Activated B cell treated with CpG ODN at 0.5 μM for 24 hours (primary cell): ENCODE measurements at regions not wholly inside any gene's neighbourhood (a gene's known extent, or its start where the extent isn't known, plus 50 kb on each side); places are given as distances from the start of the nearest gene placed in this dataset.

Source experiments
- ATAC-seq: fragments of 200-7000 bp; cut with Tn5 transposase; one replicate; pipeline ENCODE4 v1.10.0; 2021; ENCODE audit warnings: low read depth, mild to moderate bottlenecking, moderate library complexity
- CTCF ChIA-PET: fragments of 350-600 bp; sonication (Branson Sonifier 250); formaldehyde crosslinking; loops from one replicate; lab custom pipeline; 2021; ENCODE audit warnings: antibody characterized with exemption; lab: Charles Lee
- POLR2A ChIA-PET: fragments of 350-600 bp; sonication (Branson Sonifier 250); formaldehyde crosslinking; loops from one replicate; lab custom pipeline; 2021; ENCODE audit warnings: antibody characterized with exemption; lab: Charles Lee
- DNase-seq: peaks from one replicate; pipeline ENCODE4 v3.0.0; 2022
- H3K27ac Mint-ChIP-seq: one replicate; pipeline ENCODE4 v1.8.0; 2020; ENCODE audit warnings: mixed read lengths
- H3K27me3 Mint-ChIP-seq: one replicate; pipeline ENCODE4 v1.8.0; 2021; ENCODE audit warnings: mixed read lengths
- H3K36me3 Mint-ChIP-seq: one replicate; pipeline ENCODE4 v1.8.0; 2021; ENCODE audit warnings: low read depth, mixed read lengths
- H3K4me1 Mint-ChIP-seq: one replicate; pipeline ENCODE4 v1.8.0; 2021; ENCODE audit warnings: mixed read lengths
- H3K4me3 Mint-ChIP-seq: one replicate; pipeline ENCODE4 v1.8.0; 2020; ENCODE audit warnings: mild to moderate bottlenecking, mixed read lengths
- H3K9me3 Mint-ChIP-seq: one replicate; pipeline ENCODE4 v1.8.0; 2020; ENCODE audit warnings: mixed read lengths
- intact Hi-C: fragments of 100-400 bp; cut with micrococcal nuclease; formaldehyde crosslinking; loops from one replicate; pipeline ENCODE4 v1.15.1; 2024
- TF ChIP-seq, protein P1 (sequence below): fragments of 200-600 bp; IDR thresholded peaks from one replicate; pipeline ENCODE4 v1.8.0; 2022; ENCODE audit warnings: antibody characterized with exemption, mild to moderate bottlenecking

GRCh38 chr2:128428415-128428814 is 109.7 kb upstream of the HS6ST1 start:
- no peak overlapping the region for H3K4me3 Mint-ChIP-seq

DNA sequence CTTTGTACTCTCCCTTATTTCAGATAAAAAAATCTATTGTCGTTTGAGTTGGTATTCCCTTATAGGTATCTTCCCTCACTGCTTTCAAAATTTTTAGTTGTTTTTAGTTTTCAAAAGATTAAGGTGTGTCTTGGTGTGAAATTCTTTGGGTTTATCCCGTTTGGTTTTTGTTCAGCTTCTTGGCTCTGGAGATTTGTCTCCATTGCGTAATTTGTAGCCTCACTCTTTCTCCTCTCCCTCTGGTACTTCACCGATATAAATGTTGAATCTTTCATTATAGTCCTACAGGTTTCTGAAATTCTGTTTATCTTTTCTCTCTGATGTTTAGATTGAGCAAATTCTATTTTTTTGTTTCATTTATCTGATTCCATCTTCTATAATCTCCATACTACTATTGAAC is 113.8 kb upstream of the HS6ST1 start:
- Mint-ChIP-seq H3K4me1 (no peaks in the 10 kb centered on the region), H3K36me3 (peaks cover 3% of the 10 kb centered on the region), H3K27me3 (no peaks in the 10 kb centered on the region), H3K4me3 (no peak overlapping the region), H3K9me3 (peaks cover 20% of the 10 kb centered on the region), H3K27ac (no peak overlapping the region)
- DNase-seq (no peak), ATAC-seq (no peak)
- POLR2A ChIA-PET = no interaction called here
- intact Hi-C loops = no loop called here
- TF ChIP-seq, protein P1, sequence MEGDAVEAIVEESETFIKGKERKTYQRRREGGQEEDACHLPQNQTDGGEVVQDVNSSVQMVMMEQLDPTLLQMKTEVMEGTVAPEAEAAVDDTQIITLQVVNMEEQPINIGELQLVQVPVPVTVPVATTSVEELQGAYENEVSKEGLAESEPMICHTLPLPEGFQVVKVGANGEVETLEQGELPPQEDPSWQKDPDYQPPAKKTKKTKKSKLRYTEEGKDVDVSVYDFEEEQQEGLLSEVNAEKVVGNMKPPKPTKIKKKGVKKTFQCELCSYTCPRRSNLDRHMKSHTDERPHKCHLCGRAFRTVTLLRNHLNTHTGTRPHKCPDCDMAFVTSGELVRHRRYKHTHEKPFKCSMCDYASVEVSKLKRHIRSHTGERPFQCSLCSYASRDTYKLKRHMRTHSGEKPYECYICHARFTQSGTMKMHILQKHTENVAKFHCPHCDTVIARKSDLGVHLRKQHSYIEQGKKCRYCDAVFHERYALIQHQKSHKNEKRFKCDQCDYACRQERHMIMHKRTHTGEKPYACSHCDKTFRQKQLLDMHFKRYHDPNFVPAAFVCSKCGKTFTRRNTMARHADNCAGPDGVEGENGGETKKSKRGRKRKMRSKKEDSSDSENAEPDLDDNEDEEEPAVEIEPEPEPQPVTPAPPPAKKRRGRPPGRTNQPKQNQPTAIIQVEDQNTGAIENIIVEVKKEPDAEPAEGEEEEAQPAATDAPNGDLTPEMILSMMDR = no peak
- CTCF ChIA-PET = no interaction called here

More at GRCh38 chr2:128428415-128428814, 109.7 kb upstream of the HS6ST1 start:
- TF ChIP-seq, protein P1 = no peak
- Mint-ChIP-seq H3K9me3 (peaks cover 20% of the 10 kb centered on the region), H3K27me3 (no peaks in the 10 kb centered on the region), H3K4me1 (no peaks in the 10 kb centered on the region), H3K27ac (no peak overlapping the region), H3K36me3 (peaks cover 3% of the 10 kb centered on the region)
- ATAC-seq (no peak), DNase-seq (no peak)
- intact Hi-C loops = no loop called here
- CTCF ChIA-PET = no interaction called here
- POLR2A ChIA-PET = no interaction called here

DNA sequence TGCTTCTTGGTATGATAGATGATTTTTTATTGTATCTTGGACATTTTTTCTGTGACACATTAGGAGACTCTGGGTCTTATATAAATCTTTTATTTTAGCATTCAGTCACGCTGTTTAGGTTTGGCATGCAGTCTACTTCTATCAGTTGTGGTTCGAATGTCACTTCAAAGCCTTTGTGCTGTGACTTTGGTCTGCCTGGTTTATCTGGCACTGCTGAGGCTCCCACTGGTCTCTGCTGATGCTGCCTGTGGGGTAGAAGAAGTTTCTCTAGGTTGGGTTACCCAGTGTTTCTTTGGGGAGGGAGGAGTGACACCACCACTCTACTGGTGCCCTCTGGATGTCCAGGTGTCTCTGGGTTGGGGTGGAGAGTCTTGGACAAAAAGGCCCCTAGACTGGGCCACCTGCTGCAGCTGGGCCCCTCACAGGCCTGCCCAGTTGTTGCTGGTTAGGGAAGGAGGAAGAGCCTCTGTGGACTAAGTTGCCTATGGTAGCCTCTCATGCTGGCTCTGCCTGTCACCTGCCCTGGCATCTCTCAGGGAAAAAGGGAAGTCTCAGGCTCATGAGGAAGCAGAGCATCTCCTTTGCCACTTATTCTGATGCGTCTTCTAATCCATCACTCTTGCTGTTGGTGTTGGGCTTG is 115.4 kb upstream of the HS6ST1 start:
- DNase-seq = no peak
- H3K4me1 Mint-ChIP-seq = no peaks in the 10 kb centered on the region
- ChIA-PET POLR2A (no interaction called here), CTCF (no interaction called here)
- peaks cover 3% of the 10 kb centered on the region for H3K36me3 Mint-ChIP-seq
- no peak overlapping the region for H3K27ac Mint-ChIP-seq
- intact Hi-C loops = no loop called here
- H3K4me3 Mint-ChIP-seq = no peak overlapping the region
- H3K9me3 Mint-ChIP-seq = peaks cover 15% of the 10 kb centered on the region
- TF ChIP-seq, protein P1 = no peak
- no peak for ATAC-seq
- H3K27me3 Mint-ChIP-seq = no peaks in the 10 kb centered on the region

DNA sequence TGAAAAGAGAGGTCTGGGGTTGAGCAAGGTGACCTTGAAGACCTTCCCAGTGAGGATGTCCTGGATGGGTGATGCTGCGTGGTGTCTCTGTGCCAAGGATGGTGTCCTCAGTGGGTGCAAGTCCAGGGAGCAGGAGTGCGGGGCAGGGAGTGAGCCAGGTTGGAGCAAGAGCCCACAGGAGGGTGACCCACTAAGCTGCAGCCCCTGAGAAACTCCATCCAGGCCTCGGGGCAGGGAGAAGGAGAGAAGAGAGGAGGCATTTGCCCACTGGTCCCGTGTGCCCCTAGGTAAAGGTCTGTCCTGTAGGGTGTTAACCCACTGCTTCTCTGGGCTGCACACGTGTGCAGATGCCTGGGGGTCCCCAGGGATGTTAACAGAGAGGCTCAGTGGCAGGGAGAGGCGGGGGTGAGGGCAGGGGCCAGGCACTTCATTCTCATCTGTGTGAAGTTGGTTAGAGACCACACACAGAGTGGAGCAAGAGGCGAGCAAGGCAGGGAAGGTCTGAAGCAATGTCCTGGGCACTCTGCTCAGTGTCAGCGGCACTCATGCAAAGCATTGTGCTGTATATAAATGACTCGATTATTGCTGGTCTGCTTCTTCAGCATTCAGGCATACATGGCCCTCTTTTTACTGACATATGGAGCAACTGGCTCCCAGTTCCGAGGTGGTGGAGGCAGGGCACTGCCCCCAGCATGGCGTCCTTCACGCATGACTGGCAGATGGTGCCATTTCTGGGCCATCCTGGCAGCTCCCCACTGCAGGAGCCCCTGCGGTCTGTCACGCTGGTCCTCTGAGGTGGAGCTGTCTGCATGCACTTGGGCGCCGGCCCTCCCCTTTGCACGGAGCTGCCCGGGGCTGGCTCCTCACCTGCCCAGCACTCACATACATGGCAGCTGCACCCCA is 117.2 kb upstream of the HS6ST1 start:
- Mint-ChIP-seq H3K4me1 (no peaks in the 10 kb centered on the region), H3K4me3 (no peak overlapping the region), H3K36me3 (no peaks in the 10 kb centered on the region), H3K27me3 (peaks cover 4% of the 10 kb centered on the region), H3K27ac (no peak overlapping the region), H3K9me3 (peaks cover 6% of the 10 kb centered on the region)
- DNase-seq (no peak), ATAC-seq (no peak)
- ChIA-PET CTCF (no interaction called here), POLR2A (no interaction called here)
- TF ChIP-seq, protein P1 = no peak
- intact Hi-C loops = no loop called here

DNA sequence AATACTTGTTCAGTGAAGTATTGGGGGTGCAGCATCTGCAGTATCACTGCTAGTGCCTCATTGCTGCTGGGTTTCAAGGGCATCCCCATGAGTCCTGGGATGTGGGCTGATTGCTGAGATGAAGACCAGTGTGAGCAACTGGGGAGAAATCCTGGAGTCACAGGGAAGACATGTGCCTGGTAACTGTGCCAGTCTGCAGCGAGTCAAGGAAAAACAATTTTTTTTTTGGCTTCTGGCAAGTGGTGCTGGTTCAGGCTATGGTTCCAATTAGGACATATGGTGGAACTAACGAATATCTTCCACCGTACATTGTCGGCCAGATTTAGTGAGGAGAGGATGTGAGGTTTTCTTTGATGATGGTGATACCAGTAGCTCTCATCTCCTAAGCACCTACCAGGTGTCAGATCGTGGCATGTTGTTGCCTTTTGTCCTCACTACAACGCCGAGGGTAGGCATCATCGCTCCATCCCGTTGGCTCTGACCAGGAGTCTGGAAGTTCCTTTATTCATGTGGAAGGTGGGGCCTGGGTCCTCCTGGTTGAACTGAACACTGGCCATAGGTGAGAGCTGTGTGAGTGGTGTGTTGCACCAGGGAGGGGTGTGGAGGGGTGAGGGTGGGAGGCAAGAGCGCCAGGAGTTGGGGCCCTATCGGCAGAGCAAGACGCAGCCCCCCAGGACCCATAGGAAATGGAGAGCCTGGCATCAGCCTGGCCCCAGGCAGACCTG is 118.0 kb upstream of the HS6ST1 start:
- peaks cover 4% of the 10 kb centered on the region for H3K27me3 Mint-ChIP-seq
- H3K9me3 Mint-ChIP-seq = peaks cover 6% of the 10 kb centered on the region
- intact Hi-C loops = no loop called here
- H3K4me3 Mint-ChIP-seq = no peak overlapping the region
- TF ChIP-seq, protein P1 = no peak
- ATAC-seq (no peak), DNase-seq (no peak)
- ChIA-PET POLR2A (interaction anchor here (0.7 kb wide), 1 partner anchor 14 kb away, joined by 3 read pairs; no protein-coding TSS in a partner anchor), CTCF (no interaction called here)
- no peaks in the 10 kb centered on the region for H3K4me1 Mint-ChIP-seq
- H3K27ac Mint-ChIP-seq = no peak overlapping the region
- H3K36me3 Mint-ChIP-seq = no peaks in the 10 kb centered on the region
